Immature natural killer cell (primary cell): ENCODE measurements at regions not wholly inside any gene's neighbourhood (a gene's known extent, or its start where the extent isn't known, plus 50 kb on each side); places are given as distances from the start of the nearest gene placed in this dataset.

ENCODE experiments used
- DNase-seq, 3 donors: peaks; one replicate each; pipeline ENCODE4 v3.0.0; 2022; ENCODE audit warnings: mixed read lengths in 1 of 3
- H3K27ac Mint-ChIP-seq, 6 donors: one replicate each; pipeline ENCODE4 v1.8.0; 2020; ENCODE audit warnings: mixed read lengths in 6 of 6, mild to moderate bottlenecking in 5 of 6, inconsistent platforms in 4 of 6, moderate library complexity in 3 of 6
- H3K27me3 Mint-ChIP-seq, 3 donors: one replicate each; pipeline ENCODE4 v1.8.0; 2020 to 2021; ENCODE audit warnings: low read depth in 3 of 3, mild to moderate bottlenecking in 3 of 3, mixed read lengths in 3 of 3, moderate library complexity in 3 of 3, inconsistent platforms in 1 of 3
- H3K36me3 Mint-ChIP-seq, 3 donors: one replicate each; pipeline ENCODE4 v1.8.0; 2020; ENCODE audit warnings: mixed read lengths in 3 of 3, inconsistent platforms in 2 of 3, mild to moderate bottlenecking in 2 of 3
- H3K4me1 Mint-ChIP-seq, 2 donors: one replicate each; pipeline ENCODE4 v1.8.0; 2020; ENCODE audit warnings: inconsistent platforms in 2 of 2, mild to moderate bottlenecking in 2 of 2, mixed read lengths in 2 of 2, moderate library complexity in 1 of 2
- H3K4me3 Mint-ChIP-seq, 5 donors: one replicate each; pipeline ENCODE4 v1.8.0; 2020; ENCODE audit warnings: mild to moderate bottlenecking in 5 of 5, mixed read lengths in 5 of 5, inconsistent platforms in 3 of 5, moderate library complexity in 3 of 5
- H3K9me3 Mint-ChIP-seq, 6 donors: one replicate each; pipeline ENCODE4 v1.8.0; 2020; ENCODE audit warnings: mild to moderate bottlenecking in 6 of 6, mixed read lengths in 6 of 6, inconsistent platforms in 4 of 6, moderate library complexity in 3 of 6

GRCh38 chr4:135605076-135605475 is 1403.5 kb upstream of the PABPC4L start:
- Mint-ChIP-seq H3K9me3 (peaks cover 2 to 13% (median 9%) of the 10 kb centered on the region in 6 donors), H3K27ac (no peak overlapping the region), H3K4me3 (no peak overlapping the region), H3K36me3 (no peaks in the 10 kb centered on the region), H3K4me1 (no peaks in the 10 kb centered on the region), H3K27me3 (no peaks in the 10 kb centered on the region)
- no peak for DNase-seq

- no peak overlapping the region for H3K4me3 Mint-ChIP-seq
- peaks cover under 1 to 17% (median 9%) of the 10 kb centered on the region in 6 donors for H3K9me3 Mint-ChIP-seq
- no peaks in the 10 kb centered on the region for H3K4me1 Mint-ChIP-seq
- no peaks in the 10 kb centered on the region for H3K27me3 Mint-ChIP-seq
- no peaks in the 10 kb centered on the region for H3K36me3 Mint-ChIP-seq
- no peak for DNase-seq
- H3K27ac Mint-ChIP-seq: no peak overlapping the region
Observed at GRCh38 chr4:135604531-135604930, 1402.9 kb upstream of the PABPC4L start.

DNA sequence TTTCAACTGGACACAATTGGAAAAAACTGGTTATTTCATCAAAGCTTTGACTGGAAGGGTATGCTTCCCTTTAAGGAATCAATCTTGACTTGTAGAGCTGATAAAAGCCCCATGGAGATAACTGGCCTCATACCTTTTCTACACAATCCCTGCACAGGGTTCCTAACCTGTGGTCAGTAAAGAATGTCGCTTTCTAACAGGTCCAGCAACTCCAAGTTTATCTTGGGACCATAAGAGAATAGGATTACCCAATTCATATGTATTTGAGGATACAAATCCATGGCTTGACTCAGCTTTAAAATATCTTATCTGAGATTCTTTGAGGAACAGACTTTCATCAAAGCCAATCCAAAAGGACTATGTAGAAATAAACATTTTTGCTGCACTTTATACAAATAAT is 1399.8 kb upstream of the PABPC4L start:
- no peak overlapping the region for H3K4me3 Mint-ChIP-seq
- no peaks in the 10 kb centered on the region for H3K4me1 Mint-ChIP-seq
- no peaks in the 10 kb centered on the region for H3K36me3 Mint-ChIP-seq
- H3K27ac Mint-ChIP-seq: no peak overlapping the region
- peaks cover 10 to 27% (median 20%) of the 10 kb centered on the region in 6 donors for H3K9me3 Mint-ChIP-seq
- peaks cover 0 to 3% (median 0%) of the 10 kb centered on the region in 3 donors for H3K27me3 Mint-ChIP-seq
- DNase-seq: no peak

GRCh38 chr4:135598151-135598550 is 1396.6 kb upstream of the PABPC4L start:
- no peak for DNase-seq
- Mint-ChIP-seq H3K27ac (no peak overlapping the region), H3K9me3 (peaks cover 13 to 41% (median 20%) of the 10 kb centered on the region in 6 donors), H3K4me3 (no peak overlapping the region), H3K36me3 (no peaks in the 10 kb centered on the region), H3K27me3 (peaks cover 0 to 3% (median 0%) of the 10 kb centered on the region in 3 donors), H3K4me1 (no peaks in the 10 kb centered on the region)

- Mint-ChIP-seq H3K4me1 (no peaks in the 10 kb centered on the region), H3K27ac (no peak overlapping the region), H3K36me3 (no peaks in the 10 kb centered on the region), H3K27me3 (peaks cover 0 to 3% (median 2%) of the 10 kb centered on the region in 3 donors), H3K4me3 (no peak overlapping the region), H3K9me3 (peaks cover 18 to 53% (median 31%) of the 10 kb centered on the region in 6 donors)
- no peak for DNase-seq
Observed at GRCh38 chr4:135594521-135594920, 1392.9 kb upstream of the PABPC4L start.

DNA sequence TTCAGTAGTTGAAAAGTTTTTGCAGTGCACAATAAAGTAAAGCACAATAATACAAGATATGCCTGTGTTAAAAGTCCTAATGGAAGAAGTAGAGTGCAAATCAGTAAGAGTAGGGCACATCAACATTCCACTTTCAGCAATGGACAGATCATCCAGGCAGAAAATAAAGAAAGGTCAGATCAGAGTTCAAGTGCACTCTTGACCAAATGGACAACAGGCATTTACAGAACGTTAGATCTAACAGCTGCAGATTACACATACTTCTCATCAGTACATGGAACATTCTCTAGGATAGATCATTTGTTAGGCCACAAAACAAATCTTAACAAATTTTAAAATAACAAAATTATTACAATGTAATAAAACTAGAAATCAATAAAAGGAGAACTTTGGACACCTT is 1373.5 kb upstream of the PABPC4L start:
- Mint-ChIP-seq H3K27ac (no peak overlapping the region), H3K4me1 (no peaks in the 10 kb centered on the region), H3K4me3 (no peak overlapping the region), H3K9me3 (peaks cover 9 to 36% (median 18%) of the 10 kb centered on the region in 6 donors), H3K27me3 (no peaks in the 10 kb centered on the region), H3K36me3 (no peaks in the 10 kb centered on the region)
- no peak for DNase-seq

GRCh38 chr4:135573251-135573650 is 1371.7 kb upstream of the PABPC4L start:
- H3K36me3 Mint-ChIP-seq: no peaks in the 10 kb centered on the region
- peaks cover 9 to 23% (median 15%) of the 10 kb centered on the region in 6 donors for H3K9me3 Mint-ChIP-seq

GRCh38 chr4:135564090-135564489 is 1362.5 kb upstream of the PABPC4L start:
- H3K4me3 Mint-ChIP-seq: no peak overlapping the region
- no peak for DNase-seq
- H3K4me1 Mint-ChIP-seq: no peaks in the 10 kb centered on the region
- no peak overlapping the region for H3K27ac Mint-ChIP-seq
- no peaks in the 10 kb centered on the region for H3K27me3 Mint-ChIP-seq
- H3K36me3 Mint-ChIP-seq: no peaks in the 10 kb centered on the region
- peaks cover 3 to 31% (median 17%) of the 10 kb centered on the region in 6 donors for H3K9me3 Mint-ChIP-seq

More at GRCh38 chr4:135573251-135573650, 1371.7 kb upstream of the PABPC4L start:
- no peak overlapping the region for H3K27ac Mint-ChIP-seq
- H3K4me3 Mint-ChIP-seq: no peak overlapping the region
- H3K27me3 Mint-ChIP-seq: no peaks in the 10 kb centered on the region
- H3K4me1 Mint-ChIP-seq: no peaks in the 10 kb centered on the region
- no peak for DNase-seq

GRCh38 chr4:135553213-135553612 is 1351.6 kb upstream of the PABPC4L start:
- peaks cover 0 to 1% (median 0%) of the 10 kb centered on the region in 3 donors for H3K27me3 Mint-ChIP-seq
- no peak overlapping the region for H3K27ac Mint-ChIP-seq
- DNase-seq: no peak
- peaks cover 0 to 6% (median 0%) of the 10 kb centered on the region in 3 donors for H3K36me3 Mint-ChIP-seq
- H3K9me3 Mint-ChIP-seq: peaks cover 2 to 28% (median 15%) of the 10 kb centered on the region in 6 donors
- no peak overlapping the region for H3K4me3 Mint-ChIP-seq
- no peaks in the 10 kb centered on the region for H3K4me1 Mint-ChIP-seq

DNA sequence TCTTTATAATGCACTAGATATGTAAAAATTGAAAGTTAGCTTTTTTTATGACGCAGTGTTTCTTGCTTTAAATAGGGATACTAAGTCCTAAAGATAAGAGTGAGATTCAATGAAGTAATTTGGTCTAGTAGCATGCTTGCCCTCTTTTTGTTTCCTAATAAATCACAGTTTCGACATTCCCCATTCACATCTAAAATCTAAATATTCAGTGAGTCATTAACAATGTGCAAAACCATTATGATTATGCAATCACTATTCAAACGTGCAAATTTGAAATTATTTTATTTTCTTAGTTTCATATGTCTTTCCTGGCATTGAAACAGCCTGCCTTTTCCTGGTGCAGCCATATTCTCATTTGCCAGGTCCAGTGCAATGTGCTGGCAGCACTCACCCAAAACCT is 1350.5 kb upstream of the PABPC4L start:
- Mint-ChIP-seq H3K27me3 (peaks cover 0 to 1% (median 0%) of the 10 kb centered on the region in 3 donors), H3K9me3 (peaks cover 2 to 28% (median 15%) of the 10 kb centered on the region in 6 donors), H3K4me1 (no peaks in the 10 kb centered on the region), H3K36me3 (peaks cover 0 to 6% (median 0%) of the 10 kb centered on the region in 3 donors), H3K27ac (no peak overlapping the region), H3K4me3 (no peak overlapping the region)
- DNase-seq: no peak

DNA sequence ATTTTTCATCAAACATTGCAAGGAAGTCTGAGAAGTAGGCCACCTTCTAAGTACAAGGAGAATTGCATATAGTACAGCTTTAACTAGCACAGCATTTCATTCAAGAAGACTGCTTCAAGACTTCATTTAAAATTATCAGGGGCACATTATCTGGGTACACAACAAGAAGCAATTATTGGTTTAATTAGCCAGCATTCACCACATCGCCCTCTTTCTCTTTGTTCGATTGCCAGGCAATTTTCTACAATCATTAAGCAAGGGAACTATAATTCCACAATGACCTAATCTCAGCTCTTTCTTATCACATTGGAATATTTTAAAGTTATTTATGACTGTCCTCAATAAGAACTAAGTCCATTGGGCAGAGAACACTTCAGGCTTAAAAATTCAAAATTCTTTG is 1347.1 kb upstream of the PABPC4L start:
- DNase-seq: no peak
- Mint-ChIP-seq H3K36me3 (peaks cover 0 to 6% (median 0%) of the 10 kb centered on the region in 3 donors), H3K4me3 (no peak overlapping the region), H3K27me3 (peaks cover 0 to 1% (median 0%) of the 10 kb centered on the region in 3 donors), H3K9me3 (peaks cover 0 to 23% (median 11%) of the 10 kb centered on the region in 6 donors), H3K4me1 (no peaks in the 10 kb centered on the region), H3K27ac (no peak overlapping the region)

DNA sequence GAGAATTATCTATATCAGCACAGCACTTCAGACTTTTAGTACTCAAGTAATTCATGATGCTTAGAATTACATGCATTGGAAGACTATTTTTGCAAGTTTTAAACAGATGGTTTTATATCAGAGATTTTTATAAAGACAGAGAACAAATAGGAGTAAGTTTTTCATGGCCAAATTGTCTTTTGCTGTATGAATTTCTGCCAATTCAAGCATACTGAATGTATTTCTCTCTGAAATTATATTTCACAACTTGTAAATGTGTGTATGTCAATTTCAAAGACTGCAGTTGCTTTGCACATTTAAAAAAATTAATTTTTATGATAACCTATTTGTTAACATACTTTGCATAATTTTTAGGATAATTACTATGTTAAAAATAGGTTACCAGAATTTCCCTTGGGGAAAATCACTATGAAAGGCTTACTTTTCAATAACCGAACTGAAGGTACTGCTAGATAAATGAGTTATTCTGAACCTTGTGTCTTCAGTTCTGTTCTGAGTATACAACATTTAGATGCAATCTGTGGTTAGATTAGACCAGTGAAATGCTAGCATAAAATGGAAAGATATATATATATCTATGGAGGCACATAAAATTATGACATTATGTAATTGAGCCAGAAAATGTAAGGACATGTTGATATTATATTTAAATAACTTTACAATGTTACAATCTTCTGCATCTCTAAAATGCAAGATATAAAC is 1344.2 kb upstream of the PABPC4L start:
- no peak overlapping the region for H3K27ac Mint-ChIP-seq
- no peaks in the 10 kb centered on the region for H3K4me1 Mint-ChIP-seq
- DNase-seq: no peak
- H3K9me3 Mint-ChIP-seq: peaks cover 3 to 14% (median 5%) of the 10 kb centered on the region in 6 donors
- H3K36me3 Mint-ChIP-seq: no peaks in the 10 kb centered on the region
- H3K4me3 Mint-ChIP-seq: no peak overlapping the region
- peaks cover 0 to 2% (median 0%) of the 10 kb centered on the region in 3 donors for H3K27me3 Mint-ChIP-seq

GRCh38 chr4:135538698-135539097 is 1337.1 kb upstream of the PABPC4L start:
- Mint-ChIP-seq H3K4me3 (no peak overlapping the region), H3K9me3 (peaks cover 11 to 42% (median 26%) of the 10 kb centered on the region in 6 donors), H3K4me1 (no peaks in the 10 kb centered on the region), H3K36me3 (no peaks in the 10 kb centered on the region), H3K27ac (no peak overlapping the region), H3K27me3 (peaks cover 0 to 2% (median 0%) of the 10 kb centered on the region in 3 donors)
- DNase-seq: no peak

DNA sequence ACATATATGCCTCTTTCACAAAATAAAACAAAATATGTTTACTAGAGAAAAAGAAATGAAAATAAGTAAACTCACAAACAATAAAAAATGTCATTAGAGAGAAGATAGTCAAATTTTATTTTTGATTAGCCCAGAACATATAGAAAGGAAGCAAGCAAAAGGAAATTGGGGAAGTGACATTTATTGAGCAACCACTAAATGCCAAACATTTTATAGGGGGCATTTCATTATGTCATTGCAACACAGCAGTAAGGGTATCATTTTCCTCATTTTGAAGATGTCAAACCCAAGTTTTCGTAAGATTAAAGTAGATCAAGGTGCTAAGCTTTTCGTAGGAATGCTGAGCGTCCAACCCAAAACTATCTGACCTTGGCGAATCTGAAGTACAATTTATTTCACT is 1331.5 kb upstream of the PABPC4L start:
- H3K4me1 Mint-ChIP-seq: no peaks in the 10 kb centered on the region
- no peaks in the 10 kb centered on the region for H3K27me3 Mint-ChIP-seq
- peaks cover 3 to 36% (median 17%) of the 10 kb centered on the region in 6 donors for H3K9me3 Mint-ChIP-seq
- DNase-seq: no peak
- no peak overlapping the region for H3K27ac Mint-ChIP-seq
- no peaks in the 10 kb centered on the region for H3K36me3 Mint-ChIP-seq
- H3K4me3 Mint-ChIP-seq: no peak overlapping the region

- Mint-ChIP-seq H3K9me3 (peaks cover 2 to 33% (median 17%) of the 10 kb centered on the region in 6 donors), H3K36me3 (no peaks in the 10 kb centered on the region), H3K27ac (no peak overlapping the region), H3K4me3 (no peak overlapping the region), H3K27me3 (no peaks in the 10 kb centered on the region), H3K4me1 (no peaks in the 10 kb centered on the region)
- DNase-seq: no peak
Observed at GRCh38 chr4:135532132-135532531, 1330.5 kb upstream of the PABPC4L start.
